Peyer's patch (tissue), 4 donors: ENCODE measurements at regions not wholly inside any gene's neighbourhood (a gene's known extent, or its start where the extent isn't known, plus 50 kb on each side); places are given as distances from the start of the nearest gene placed in this dataset.

Experiments used
- DNase-seq, 3 donors: peaks; one replicate each; pipeline ENCODE4 v3.0.0-alpha.2; 2017 to 2019
- H3K27ac ChIP-seq, 4 donors: fragments of 200-600 bp; sonication (generic); one replicate each; pipeline ENCODE4 v1.5.1; 2016 to 2019
- H3K27me3 ChIP-seq, 2 donors: fragments of 200-600 bp; sonication (generic); one replicate each; pipeline ENCODE4 v1.5.1; 2019
- H3K36me3 ChIP-seq, 3 donors: fragments of 200-600 bp; sonication (generic); one replicate each; pipeline ENCODE4 v1.5.1; 2016 to 2019
- H3K4me1 ChIP-seq, 4 donors: fragments of 200-600 bp; sonication (generic); one replicate each; pipeline ENCODE4 v1.5.1; 2016 to 2019
- H3K4me3 ChIP-seq, 4 donors: fragments of 200-600 bp; sonication (generic); 1 replicate in 3 of 4; 2 replicates in 1 of 4; pipeline ENCODE4 v1.5.1; 2016 to 2019; ENCODE audit warnings: mild to moderate bottlenecking in 1 of 4
- H3K9me3 ChIP-seq, 4 donors: fragments of 200-600 bp; sonication (generic); one replicate each; pipeline ENCODE4 v1.5.1; 2016 to 2019; ENCODE audit warnings: mild to moderate bottlenecking in 1 of 4
- POLR2A ChIP-seq, 2 donors: fragments of 450-650 bp; IDR thresholded peaks; one replicate each; pipeline ENCODE4 v1.5.1; 2017; ENCODE audit warnings: antibody characterized with exemption in 2 of 2, mild to moderate bottlenecking in 2 of 2, moderate library complexity in 2 of 2
- TF ChIP-seq, protein P1 (sequence below), 6 experiments: fragments of 450-650 bp in 4 of 6; fragments of 200-600 bp in 2 of 6; sonication (generic) in 1 of 6; IDR thresholded peaks; one replicate each; pipeline ENCODE4 v1.5.1; 2017 to 2019; ENCODE audit warnings: antibody characterized with exemption in 6 of 6, mild to moderate bottlenecking in 3 of 6, moderate library complexity in 1 of 6

GRCh38 chr1:209364716-209365115 lies 218.8 kb upstream of the CAMK1G start:
- no peaks in the 10 kb centered on the region for H3K36me3 ChIP-seq
- peaks cover 0 to 4% (median 0%) of the 10 kb centered on the region in 4 donors for H3K4me1 ChIP-seq
- no peak for TF ChIP-seq POLR2A (IDR thresholded peaks at IDR 0.05)
- TF ChIP-seq, protein P1, sequence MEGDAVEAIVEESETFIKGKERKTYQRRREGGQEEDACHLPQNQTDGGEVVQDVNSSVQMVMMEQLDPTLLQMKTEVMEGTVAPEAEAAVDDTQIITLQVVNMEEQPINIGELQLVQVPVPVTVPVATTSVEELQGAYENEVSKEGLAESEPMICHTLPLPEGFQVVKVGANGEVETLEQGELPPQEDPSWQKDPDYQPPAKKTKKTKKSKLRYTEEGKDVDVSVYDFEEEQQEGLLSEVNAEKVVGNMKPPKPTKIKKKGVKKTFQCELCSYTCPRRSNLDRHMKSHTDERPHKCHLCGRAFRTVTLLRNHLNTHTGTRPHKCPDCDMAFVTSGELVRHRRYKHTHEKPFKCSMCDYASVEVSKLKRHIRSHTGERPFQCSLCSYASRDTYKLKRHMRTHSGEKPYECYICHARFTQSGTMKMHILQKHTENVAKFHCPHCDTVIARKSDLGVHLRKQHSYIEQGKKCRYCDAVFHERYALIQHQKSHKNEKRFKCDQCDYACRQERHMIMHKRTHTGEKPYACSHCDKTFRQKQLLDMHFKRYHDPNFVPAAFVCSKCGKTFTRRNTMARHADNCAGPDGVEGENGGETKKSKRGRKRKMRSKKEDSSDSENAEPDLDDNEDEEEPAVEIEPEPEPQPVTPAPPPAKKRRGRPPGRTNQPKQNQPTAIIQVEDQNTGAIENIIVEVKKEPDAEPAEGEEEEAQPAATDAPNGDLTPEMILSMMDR (IDR thresholded peaks at IDR 0.05) = no peak
- no peaks in the 10 kb centered on the region for H3K27me3 ChIP-seq
- H3K9me3 ChIP-seq = no peaks in the 10 kb centered on the region
- no peak overlapping the region for H3K4me3 ChIP-seq
- no peak overlapping the region for H3K27ac ChIP-seq
- DNase-seq = no peak

DNA sequence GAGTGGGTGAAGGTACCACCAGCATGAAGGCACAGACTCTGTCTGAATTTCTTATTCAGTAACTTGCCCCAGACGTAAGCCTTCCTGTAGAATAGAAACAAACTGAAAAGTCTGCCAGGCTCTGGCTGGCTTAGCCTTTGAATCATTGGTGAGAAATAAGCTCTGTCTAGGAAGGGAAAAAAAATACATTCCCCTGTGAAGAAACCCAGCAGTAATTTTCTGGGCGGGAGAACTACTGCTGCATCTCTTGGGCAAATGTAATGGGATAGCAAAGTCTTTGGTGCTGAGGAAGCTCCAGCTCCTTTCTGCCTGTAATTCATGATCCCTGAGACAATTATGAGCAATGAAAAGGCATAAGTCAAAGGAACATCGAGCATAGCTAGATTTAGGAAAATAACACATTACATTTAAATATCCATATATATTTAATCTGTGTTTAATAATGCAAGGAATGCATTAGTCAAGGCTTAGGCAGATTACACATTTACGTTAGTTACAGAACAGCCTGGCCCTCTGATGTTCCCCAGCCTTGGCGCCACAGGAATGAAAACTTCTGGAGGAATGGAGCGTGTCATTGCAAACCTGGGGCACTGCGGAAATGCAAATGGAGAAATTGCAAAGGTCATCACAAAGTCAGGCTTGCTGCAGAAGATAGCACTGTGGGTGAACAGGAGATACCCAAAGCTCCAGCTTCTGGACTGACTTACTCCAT lies 216.3 kb upstream of the CAMK1G start:
- no peak for DNase-seq
- peaks cover 0 to 4% (median 0%) of the 10 kb centered on the region in 4 donors for H3K4me1 ChIP-seq
- no peaks in the 10 kb centered on the region for H3K27me3 ChIP-seq
- H3K4me3 ChIP-seq = no peak overlapping the region
- H3K27ac ChIP-seq = no peak overlapping the region
- H3K36me3 ChIP-seq = no peaks in the 10 kb centered on the region
- H3K9me3 ChIP-seq = no peaks in the 10 kb centered on the region
- TF ChIP-seq, protein P1 (IDR thresholded peaks at IDR 0.05) = no peak
- no peak for TF ChIP-seq POLR2A (IDR thresholded peaks at IDR 0.05)

DNA sequence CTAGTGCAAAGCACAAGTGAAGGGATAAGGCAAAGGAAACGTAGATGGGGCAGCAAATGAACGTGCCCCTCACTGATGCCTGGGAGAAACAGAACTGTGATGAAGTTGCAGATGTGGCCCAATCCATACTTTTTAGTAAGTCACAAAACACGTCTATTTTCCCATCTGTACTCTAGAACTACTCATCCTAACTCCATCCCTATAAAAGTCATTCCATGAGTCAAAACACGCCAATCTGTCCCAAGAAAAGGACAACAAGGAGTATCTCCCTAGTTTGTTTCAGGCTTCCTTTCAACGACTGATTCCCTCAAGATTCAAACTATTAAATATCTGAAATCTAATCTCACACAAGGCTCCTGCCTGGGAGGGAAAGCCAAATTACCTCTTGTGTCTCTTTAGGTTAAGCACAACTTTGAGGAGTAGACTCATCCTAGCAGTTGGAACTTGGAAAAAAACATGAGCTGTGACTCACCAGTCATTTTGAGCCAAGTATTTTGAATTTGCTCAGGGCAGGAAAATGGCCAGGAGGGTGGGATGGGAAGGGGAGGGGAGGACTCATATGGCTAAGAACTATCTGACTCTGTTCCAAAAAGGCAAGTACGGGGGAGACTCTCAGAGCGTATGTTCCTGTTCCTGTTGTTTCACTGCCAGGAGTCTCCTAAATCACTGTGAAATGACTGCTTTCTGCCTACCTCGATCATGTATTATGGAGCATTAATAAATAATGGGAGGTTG lies 214.5 kb upstream of the CAMK1G start:
- Histone ChIP-seq H3K27me3 (no peaks in the 10 kb centered on the region), H3K36me3 (no peaks in the 10 kb centered on the region), H3K4me1 (peaks cover 0 to 4% (median 0%) of the 10 kb centered on the region in 4 donors), H3K4me3 (no peak overlapping the region), H3K27ac (no peak overlapping the region), H3K9me3 (no peaks in the 10 kb centered on the region)
- no peak for TF ChIP-seq POLR2A (IDR thresholded peaks at IDR 0.05)
- TF ChIP-seq, protein P1 (IDR thresholded peaks at IDR 0.05) = no peak
- no peak for DNase-seq

DNA sequence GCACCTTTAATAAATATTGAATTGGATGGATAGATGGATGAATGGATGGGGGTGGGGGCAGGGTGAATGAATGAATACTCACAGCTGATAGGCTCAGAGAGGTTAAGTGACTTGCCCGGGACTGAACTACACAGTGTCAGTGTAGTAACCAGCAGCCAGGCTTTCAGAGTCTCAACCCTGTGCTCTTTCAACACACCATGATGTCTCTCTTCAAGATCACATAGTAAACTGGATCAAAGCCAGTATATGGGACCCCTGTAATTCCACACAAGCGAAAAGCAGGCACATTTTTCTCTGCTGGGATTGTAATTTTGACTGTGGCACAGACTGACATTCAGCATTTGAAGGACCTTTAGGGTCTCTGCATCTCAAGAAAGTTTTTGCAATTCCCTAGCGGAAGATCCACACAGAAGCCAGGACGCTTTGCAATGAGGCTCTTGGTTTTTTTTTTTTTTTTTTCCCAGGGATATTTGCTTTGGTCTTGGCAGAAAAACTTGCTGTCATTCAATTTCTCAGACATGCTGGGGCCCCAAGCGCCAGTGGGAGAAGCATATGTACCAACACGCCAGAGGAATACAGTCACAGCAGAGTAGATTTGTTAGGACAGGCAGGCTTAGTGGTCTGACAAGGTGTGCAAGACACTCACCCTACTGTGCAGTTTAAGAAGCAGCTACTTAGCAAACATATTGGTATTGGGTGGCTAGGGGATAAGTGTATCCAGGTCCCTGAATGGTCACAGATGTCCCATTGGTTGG lies 213.1 kb upstream of the CAMK1G start:
- H3K27me3 ChIP-seq = no peaks in the 10 kb centered on the region
- no peak overlapping the region for H3K4me3 ChIP-seq
- H3K36me3 ChIP-seq = no peaks in the 10 kb centered on the region
- H3K27ac ChIP-seq = no peak overlapping the region
- no peak for DNase-seq
- no peaks in the 10 kb centered on the region for H3K9me3 ChIP-seq
- H3K4me1 ChIP-seq = peaks cover 0 to 4% (median 0%) of the 10 kb centered on the region in 4 donors
- no peak for TF ChIP-seq POLR2A (IDR thresholded peaks at IDR 0.05)
- TF ChIP-seq, protein P1 (IDR thresholded peaks at IDR 0.05) = no peak

DNA sequence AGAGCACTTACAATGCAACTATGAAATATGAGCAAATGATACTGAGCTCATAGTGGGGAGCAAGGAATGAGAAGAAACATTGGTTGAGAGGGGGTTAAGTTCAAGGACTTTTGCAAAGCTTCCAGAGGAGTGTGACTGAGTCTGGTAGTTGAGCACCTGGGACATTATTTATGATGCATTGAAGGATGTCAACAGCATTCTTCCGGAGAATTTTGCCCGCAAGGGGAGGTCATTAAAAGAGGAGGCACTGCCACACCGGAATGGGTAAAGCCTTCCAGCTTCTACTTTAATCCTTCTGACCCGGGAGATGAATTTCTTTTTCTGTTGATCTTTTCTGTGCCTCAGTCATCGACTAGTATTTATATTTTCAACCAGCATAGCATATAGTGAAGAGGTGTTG lies 208.4 kb upstream of the CAMK1G start:
- TF ChIP-seq POLR2A (IDR thresholded peaks at IDR 0.05) = no peak
- TF ChIP-seq, protein P1 (IDR thresholded peaks at IDR 0.05) = no peak
- DNase-seq = no peak
- Histone ChIP-seq H3K4me3 (no peak overlapping the region), H3K4me1 (no peaks in the 10 kb centered on the region), H3K27ac (no peak overlapping the region), H3K36me3 (no peaks in the 10 kb centered on the region), H3K27me3 (no peaks in the 10 kb centered on the region), H3K9me3 (no peaks in the 10 kb centered on the region)
